ENCODE measurements at regions not wholly inside any gene's neighbourhood (a gene's known extent, or its start where the extent isn't known, plus 50 kb on each side); places are given as distances from the start of the nearest gene placed in this dataset.

GRCh38 chr2:188047735-188048134 is 243.9 kb upstream of the GULP1 start:
- no peak for ATAC-seq
- no peak for TF ChIP-seq POU6F1 (CRISPR knock-in tag; IDR thresholded peaks at IDR 0.05; ENCODE audit: borderline replicate concordance, low read depth)

DNA sequence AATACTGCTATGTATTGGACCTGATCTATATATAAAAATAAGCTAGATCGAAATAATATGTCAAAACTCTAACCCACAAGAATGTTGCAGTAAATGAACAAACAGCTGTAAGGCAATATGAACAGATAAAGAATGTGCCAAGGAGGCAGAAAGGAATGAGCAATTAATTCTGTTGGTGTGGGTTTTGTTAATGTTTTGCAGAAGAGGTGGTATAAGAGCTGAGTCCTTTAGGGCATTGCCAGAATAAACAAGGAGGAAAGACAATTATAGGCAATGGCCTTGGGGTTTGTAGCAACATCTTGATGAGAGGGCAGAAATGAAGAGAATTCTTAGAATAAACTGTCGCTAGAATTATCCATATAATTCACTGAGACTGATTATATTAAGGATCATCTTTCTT is 240.9 kb upstream of the GULP1 start:
- no peak for TF ChIP-seq ZNF8 (CRISPR knock-in tag; IDR thresholded peaks at IDR 0.05)
- no peak for TF ChIP-seq CSRNP3 (CRISPR knock-in tag; IDR thresholded peaks at IDR 0.05)
- TF ChIP-seq CREB5 (CRISPR knock-in tag; IDR thresholded peaks at IDR 0.05; ENCODE audit: low read depth): no peak
- no peak for TF ChIP-seq RARB (CRISPR knock-in tag; IDR thresholded peaks at IDR 0.05)
- no peak for TF ChIP-seq ISL1 (CRISPR knock-in tag; IDR thresholded peaks at IDR 0.05)
- no peak for ATAC-seq

GRCh38 chr2:188051706-188052105 is 240.0 kb upstream of the GULP1 start:
- TF ChIP-seq CSDC2 (CRISPR knock-in tag; IDR thresholded peaks at IDR 0.05): no peak
- TF ChIP-seq ZNF8 (CRISPR knock-in tag; IDR thresholded peaks at IDR 0.05): no peak
- no peak for TF ChIP-seq ZC3H10 (CRISPR knock-in tag; IDR thresholded peaks at IDR 0.05)
- no peak for TF ChIP-seq OSR1 (CRISPR knock-in tag; IDR thresholded peaks at IDR 0.05)
- no peak for TF ChIP-seq ZNF70 (CRISPR knock-in tag; IDR thresholded peaks at IDR 0.05)

GRCh38 chr2:188065386-188065785 is 226.3 kb upstream of the GULP1 start:
- TF ChIP-seq GLIS3 (CRISPR knock-in tag; IDR thresholded peaks at IDR 0.05) (no peak), ZC3H10 (CRISPR knock-in tag; IDR thresholded peaks at IDR 0.05) (no peak), SNAI2 (CRISPR knock-in tag; IDR thresholded peaks at IDR 0.05) (no peak), OSR1 (CRISPR knock-in tag; IDR thresholded peaks at IDR 0.05) (no peak), PATZ1 (CRISPR knock-in tag; IDR thresholded peaks at IDR 0.05; ENCODE audit: borderline replicate concordance) (no peak), ZFP3 (CRISPR knock-in tag; IDR thresholded peaks at IDR 0.05) (no peak), BACH2 (CRISPR knock-in tag; IDR thresholded peaks at IDR 0.05; ENCODE audit: borderline replicate concordance) (no peak), POU6F1 (CRISPR knock-in tag; IDR thresholded peaks at IDR 0.05; ENCODE audit: borderline replicate concordance, low read depth) (no peak), CSRNP3 (CRISPR knock-in tag; IDR thresholded peaks at IDR 0.05) (no peak), ESRRG (CRISPR knock-in tag; IDR thresholded peaks at IDR 0.05) (no peak), CSDC2 (CRISPR knock-in tag; IDR thresholded peaks at IDR 0.05) (no peak)
- no peak for ATAC-seq

More at GRCh38 chr2:188051706-188052105, 240.0 kb upstream of the GULP1 start:
- no peak for ATAC-seq

DNA sequence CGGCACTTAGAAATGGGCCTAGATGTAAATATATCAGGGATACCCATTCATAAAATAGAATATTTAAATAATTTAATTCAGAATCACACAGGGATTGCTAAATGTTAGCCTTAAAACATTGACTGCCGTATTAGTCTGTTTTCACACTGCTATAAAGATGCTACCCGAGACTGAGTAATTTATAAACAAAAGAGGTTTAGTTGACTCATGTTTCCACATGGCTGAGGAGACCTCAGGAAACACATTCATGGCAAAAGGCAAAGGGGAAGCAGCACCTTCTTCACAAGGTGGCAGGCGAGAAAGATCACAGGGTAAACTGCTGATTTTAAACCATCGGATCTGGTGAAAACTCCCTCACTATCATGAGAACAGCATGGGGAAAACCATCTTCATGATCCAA is 223.6 kb upstream of the GULP1 start:
- no peak for ATAC-seq
- TF ChIP-seq PATZ1 (CRISPR knock-in tag; IDR thresholded peaks at IDR 0.05; ENCODE audit: borderline replicate concordance) (no peak), TOX (CRISPR knock-in tag; IDR thresholded peaks at IDR 0.05; ENCODE audit: borderline replicate concordance) (no peak), BACH2 (CRISPR knock-in tag; IDR thresholded peaks at IDR 0.05; ENCODE audit: borderline replicate concordance) (no peak), OSR1 (CRISPR knock-in tag; IDR thresholded peaks at IDR 0.05) (no peak), ISL1 (CRISPR knock-in tag; IDR thresholded peaks at IDR 0.05) (no peak), PPARA (CRISPR knock-in tag; IDR thresholded peaks at IDR 0.05; ENCODE audit: borderline replicate concordance) (no peak), ZFP3 (CRISPR knock-in tag; IDR thresholded peaks at IDR 0.05) (no peak), ZFP30 (CRISPR knock-in tag; IDR thresholded peaks at IDR 0.05) (no peak), TSHZ2 (CRISPR knock-in tag; IDR thresholded peaks at IDR 0.05) (no peak), ESRRG (CRISPR knock-in tag; IDR thresholded peaks at IDR 0.05) (no peak)

Data from SK-N-SH treated with all-trans-retinoic acid at 6 μM for 48 hours (cell line).